Nephron (organoid): ENCODE measurements at regions not wholly inside any gene's neighbourhood (a gene's known extent, or its start where the extent isn't known, plus 50 kb on each side); places are given as distances from the start of the nearest gene placed in this dataset.
"Not testable (repeated sequence)": the region's sequence is repeated elsewhere in the genome, so short reads cannot be mapped to it uniquely, and the experiment has no call there.

Source experiments
- H3K27ac Mint-ChIP-seq, 3 experiments: 2 replicates each; pipeline ENCODE4 v1.8.0; 2020; ENCODE audit warnings: mixed read lengths in 3 of 3, mild to moderate bottlenecking in 2 of 3, moderate library complexity in 1 of 3
- H3K27me3 Mint-ChIP-seq: 2 replicates; pipeline ENCODE4 v1.8.0; 2021; ENCODE audit warnings: low read depth, mild to moderate bottlenecking, moderate library complexity, mixed read lengths
- H3K36me3 Mint-ChIP-seq: 2 replicates; pipeline ENCODE4 v1.8.0; 2020; ENCODE audit warnings: low read depth, mixed read lengths
- H3K4me1 Mint-ChIP-seq: 2 replicates; pipeline ENCODE4 v1.8.0; 2020; ENCODE audit warnings: mixed read lengths
- H3K4me3 Mint-ChIP-seq, 3 experiments: 2 replicates each; pipeline ENCODE4 v1.8.0; 2020; ENCODE audit warnings: mild to moderate bottlenecking in 3 of 3, mixed read lengths in 3 of 3, moderate library complexity in 2 of 3
- H3K9me3 Mint-ChIP-seq: 2 replicates; pipeline ENCODE4 v1.8.0; 2020; ENCODE audit warnings: mixed read lengths
- CTCF ChIP-seq, 3 experiments: fragments of 200-600 bp; sonication (generic); IDR thresholded peaks; one replicate each; pipeline ENCODE4 v1.5.0; 2021; ENCODE audit warnings: antibody characterized with exemption in 3 of 3; ENCODE audit not compliant: unreplicated experiment in 3 of 3

- not testable (repeated sequence) for H3K36me3 Mint-ChIP-seq, H3K4me3 Mint-ChIP-seq, H3K27ac Mint-ChIP-seq, H3K9me3 Mint-ChIP-seq, H3K4me1 Mint-ChIP-seq, H3K27me3 Mint-ChIP-seq
Measured at GRCh38 chr4:118575726-118576125, 109.5 kb upstream of the METTL14 start.

DNA sequence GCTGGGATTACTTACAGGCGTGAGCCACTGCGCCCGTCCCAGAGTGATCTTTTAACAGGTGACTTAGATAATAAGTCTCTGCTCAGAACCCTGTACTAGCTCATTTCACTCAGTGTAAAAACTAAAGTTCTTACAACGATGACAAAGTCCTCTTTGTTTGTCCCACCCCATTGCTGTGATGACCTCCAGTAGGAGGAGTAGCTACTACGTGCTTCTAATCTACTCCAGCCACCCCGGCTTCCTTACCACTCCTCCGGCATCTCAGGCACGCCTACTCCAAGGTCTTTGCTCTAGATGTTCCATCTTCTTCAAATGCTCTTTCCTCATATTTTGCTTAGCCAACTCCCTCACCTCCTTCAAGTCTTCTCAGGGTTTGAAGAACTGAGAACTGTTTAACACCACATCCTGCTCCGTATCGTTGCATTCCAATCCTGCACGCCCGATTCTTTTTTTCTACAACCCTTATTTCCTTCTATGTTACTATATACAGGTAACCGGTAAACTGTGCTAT, 108.4 kb upstream of the METTL14 start:
- not testable (repeated sequence) for H3K36me3 Mint-ChIP-seq, H3K27ac Mint-ChIP-seq, H3K4me1 Mint-ChIP-seq, H3K4me3 Mint-ChIP-seq, H3K27me3 Mint-ChIP-seq, H3K9me3 Mint-ChIP-seq

- Mint-ChIP-seq H3K4me1 (peaks cover 21% of the 10 kb centered on the region), H3K36me3 (no peaks in the 10 kb centered on the region), H3K4me3 (peak overlapping the region in 1 of 3 experiments; percentile 13), H3K27ac (no peak overlapping the region), H3K27me3 (peaks cover 10% of the 10 kb centered on the region), H3K9me3 (no peaks in the 10 kb centered on the region)
- TF ChIP-seq CTCF (IDR thresholded peaks at IDR 0.05; ENCODE audit: unreplicated experiment in 3 of 3), result no peak
Measured at GRCh38 chr4:118585015-118585414, 100.2 kb upstream of the METTL14 start.

DNA sequence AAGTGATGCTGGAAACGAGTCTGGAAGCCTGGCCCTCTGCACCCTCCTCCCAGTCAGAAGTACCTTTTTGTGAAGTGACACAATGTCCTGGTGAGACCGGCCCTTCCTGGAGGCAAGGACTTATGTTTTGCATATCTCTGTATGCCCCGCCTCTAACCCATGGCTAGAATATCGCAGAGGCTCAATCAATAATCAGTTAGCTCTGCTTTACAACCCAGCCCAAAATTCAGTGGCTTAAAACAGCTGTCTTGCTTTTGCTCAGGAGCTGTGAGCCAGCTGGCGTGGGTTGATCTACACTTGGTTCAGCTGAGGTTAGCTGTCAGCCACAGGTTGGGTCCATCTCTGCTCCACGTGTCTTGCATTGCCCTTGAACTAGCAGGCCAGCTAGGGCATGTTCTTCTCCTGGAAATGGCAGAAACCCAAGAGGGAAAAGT, 98.8 kb upstream of the METTL14 start:
- H3K36me3 Mint-ChIP-seq, result no peaks in the 10 kb centered on the region
- peak overlapping the region in 1 of 3 experiments; percentile 24 for H3K4me3 Mint-ChIP-seq
- peak overlapping the region in 1 of 3 experiments; percentile 34 for H3K27ac Mint-ChIP-seq
- no peak for TF ChIP-seq CTCF (IDR thresholded peaks at IDR 0.05; ENCODE audit: unreplicated experiment in 3 of 3)
- H3K27me3 Mint-ChIP-seq, result peaks cover 10% of the 10 kb centered on the region
- H3K4me1 Mint-ChIP-seq, result peaks cover 25% of the 10 kb centered on the region
- H3K9me3 Mint-ChIP-seq, result no peaks in the 10 kb centered on the region

DNA sequence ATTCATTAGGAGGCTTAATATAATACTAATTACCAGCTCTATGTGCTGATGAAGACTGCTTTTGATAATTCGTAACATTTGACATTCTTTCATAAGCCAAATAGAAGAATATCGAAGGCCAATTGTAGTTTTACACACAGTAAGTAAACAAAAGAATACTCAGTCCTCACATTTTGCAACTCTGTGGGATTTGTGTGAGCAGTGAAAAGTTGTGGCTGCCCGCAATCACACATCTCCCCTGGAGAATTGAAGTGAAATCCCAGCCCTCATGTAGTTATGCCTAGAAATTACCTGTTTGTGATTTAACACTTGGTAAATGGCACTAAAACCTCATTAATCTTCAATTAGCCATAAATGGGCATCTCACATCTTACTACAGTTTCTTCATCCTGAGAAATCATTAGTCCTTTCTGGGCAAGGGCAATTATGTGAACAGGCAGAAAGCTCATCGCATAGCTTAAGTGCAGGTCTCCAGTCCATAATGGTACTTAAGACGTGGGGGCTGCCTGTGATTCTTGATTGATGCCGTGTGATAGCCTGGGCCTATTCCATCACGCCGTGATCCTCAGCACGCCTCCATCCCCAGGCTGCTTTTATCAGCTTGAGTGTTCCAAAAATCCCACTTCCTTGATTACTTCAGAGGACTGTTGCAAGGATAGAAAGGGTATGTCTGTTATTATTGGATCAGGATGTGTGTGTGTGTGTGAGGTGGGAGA, 97.9 kb upstream of the METTL14 start:
- H3K9me3 Mint-ChIP-seq, result no peaks in the 10 kb centered on the region
- peaks cover 30% of the 10 kb centered on the region for H3K4me1 Mint-ChIP-seq
- no peak overlapping the region for H3K4me3 Mint-ChIP-seq
- no peak overlapping the region for H3K27ac Mint-ChIP-seq
- no peaks in the 10 kb centered on the region for H3K36me3 Mint-ChIP-seq
- peaks cover 10% of the 10 kb centered on the region for H3K27me3 Mint-ChIP-seq
- no peak for TF ChIP-seq CTCF (IDR thresholded peaks at IDR 0.05; ENCODE audit: unreplicated experiment in 3 of 3)

- no peak overlapping the region for H3K4me3 Mint-ChIP-seq
- no peak overlapping the region for H3K27ac Mint-ChIP-seq
- no peaks in the 10 kb centered on the region for H3K9me3 Mint-ChIP-seq
- H3K4me1 Mint-ChIP-seq, result peaks cover 30% of the 10 kb centered on the region
- peaks cover 10% of the 10 kb centered on the region for H3K27me3 Mint-ChIP-seq
- no peaks in the 10 kb centered on the region for H3K36me3 Mint-ChIP-seq
- no peak for TF ChIP-seq CTCF (IDR thresholded peaks at IDR 0.05; ENCODE audit: unreplicated experiment in 3 of 3)
Measured at GRCh38 chr4:118587946-118588345, 97.2 kb upstream of the METTL14 start.

GRCh38 chr4:118589471-118590055, 95.6 kb upstream of the METTL14 start:
- H3K9me3 Mint-ChIP-seq, result no peaks in the 10 kb centered on the region

More at GRCh38 chr4:118589471-118590055, 95.6 kb upstream of the METTL14 start:
- no peak overlapping the region for H3K27ac Mint-ChIP-seq
- peaks cover 29% of the 10 kb centered on the region for H3K4me1 Mint-ChIP-seq
- no peak overlapping the region for H3K4me3 Mint-ChIP-seq
- no peaks in the 10 kb centered on the region for H3K36me3 Mint-ChIP-seq
- H3K27me3 Mint-ChIP-seq, result peaks cover 9% of the 10 kb centered on the region
- no peak for TF ChIP-seq CTCF (IDR thresholded peaks at IDR 0.05; ENCODE audit: unreplicated experiment in 3 of 3)
